ENCODE measurements at regions not wholly inside any gene's neighbourhood (a gene's known extent, or its start where the extent isn't known, plus 50 kb on each side); places are given as distances from the start of the nearest gene placed in this dataset.

DNA sequence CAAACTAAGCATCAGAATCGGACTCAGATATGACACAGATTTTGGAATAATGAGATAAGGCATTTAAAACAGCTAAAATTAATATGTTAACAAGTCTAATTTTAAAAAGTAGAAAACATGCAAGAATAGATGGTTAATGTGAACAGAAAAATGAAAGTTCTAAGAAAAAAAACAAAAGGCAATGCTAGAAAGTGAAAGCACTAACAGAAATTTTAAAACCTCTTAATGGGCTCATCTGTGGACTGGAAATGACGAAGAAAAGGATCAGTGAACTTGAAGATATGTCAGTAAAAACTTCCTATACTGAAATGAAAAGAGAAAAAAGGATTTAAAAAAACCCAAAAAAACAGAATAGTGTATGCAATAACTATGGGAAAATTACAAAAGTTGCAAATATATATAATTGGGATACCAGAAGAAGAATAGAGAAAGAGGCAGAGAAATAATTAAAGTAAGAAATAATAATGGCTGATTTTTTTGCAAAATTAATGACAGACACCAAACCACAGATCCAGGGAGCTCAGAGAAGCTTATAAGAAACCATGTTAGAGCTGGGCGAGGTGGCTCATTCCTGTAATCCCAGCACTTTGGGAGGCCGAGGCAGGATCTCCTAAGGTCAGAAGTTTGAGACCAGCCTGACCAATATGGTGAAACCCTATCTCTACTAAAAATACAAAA lies 61.7 kb upstream of the KIF13A start:
- TF ChIP-seq, protein P1, sequence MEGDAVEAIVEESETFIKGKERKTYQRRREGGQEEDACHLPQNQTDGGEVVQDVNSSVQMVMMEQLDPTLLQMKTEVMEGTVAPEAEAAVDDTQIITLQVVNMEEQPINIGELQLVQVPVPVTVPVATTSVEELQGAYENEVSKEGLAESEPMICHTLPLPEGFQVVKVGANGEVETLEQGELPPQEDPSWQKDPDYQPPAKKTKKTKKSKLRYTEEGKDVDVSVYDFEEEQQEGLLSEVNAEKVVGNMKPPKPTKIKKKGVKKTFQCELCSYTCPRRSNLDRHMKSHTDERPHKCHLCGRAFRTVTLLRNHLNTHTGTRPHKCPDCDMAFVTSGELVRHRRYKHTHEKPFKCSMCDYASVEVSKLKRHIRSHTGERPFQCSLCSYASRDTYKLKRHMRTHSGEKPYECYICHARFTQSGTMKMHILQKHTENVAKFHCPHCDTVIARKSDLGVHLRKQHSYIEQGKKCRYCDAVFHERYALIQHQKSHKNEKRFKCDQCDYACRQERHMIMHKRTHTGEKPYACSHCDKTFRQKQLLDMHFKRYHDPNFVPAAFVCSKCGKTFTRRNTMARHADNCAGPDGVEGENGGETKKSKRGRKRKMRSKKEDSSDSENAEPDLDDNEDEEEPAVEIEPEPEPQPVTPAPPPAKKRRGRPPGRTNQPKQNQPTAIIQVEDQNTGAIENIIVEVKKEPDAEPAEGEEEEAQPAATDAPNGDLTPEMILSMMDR (IDR thresholded peaks at IDR 0.05) = no peak
- no peak for TF ChIP-seq POLR2A (IDR thresholded peaks at IDR 0.05)

Data from lower leg skin (tissue), 3 donors.